Mucosa of descending colon (tissue), 3 donors: ENCODE measurements at regions not wholly inside any gene's neighbourhood (a gene's known extent, or its start where the extent isn't known, plus 50 kb on each side); places are given as distances from the start of the nearest gene placed in this dataset.
"Not testable (repeated sequence)": the region's sequence is repeated elsewhere in the genome, so short reads cannot be mapped to it uniquely, and the experiment has no call there.

Experiments
- ATAC-seq: fragments of 200-7000 bp; cut with Tn5 transposase; one replicate; pipeline ENCODE4 v1.9.1; 2020; ENCODE audit warnings: mild to moderate bottlenecking, moderate library complexity
- DNase-seq, 3 donors: peaks; one replicate each; pipeline ENCODE4 v3.0.0-alpha.2; 2020
- H3K36me3 ChIP-seq: fragments of 200-600 bp; one replicate; pipeline ENCODE4 v1.8.0; 2021; ENCODE audit warnings: low read depth, mild to moderate bottlenecking
- H3K4me1 ChIP-seq: fragments of 200-600 bp; one replicate; pipeline ENCODE4 v1.8.0; 2021; ENCODE audit warnings: low read depth, mild to moderate bottlenecking
- H3K4me3 ChIP-seq: fragments of 200-600 bp; one replicate; pipeline ENCODE4 v1.8.0; 2021; ENCODE audit warnings: mild to moderate bottlenecking
- H3K9me3 ChIP-seq: fragments of 200-600 bp; one replicate; pipeline ENCODE4 v1.8.0; 2021; ENCODE audit warnings: mild to moderate bottlenecking
- CTCF ChIP-seq: fragments of 200-600 bp; IDR thresholded peaks from one replicate; pipeline ENCODE4 v1.8.0; 2022; ENCODE audit warnings: antibody characterized with exemption, mild to moderate bottlenecking
- intact Hi-C, 2 donors: fragments of 100-400 bp; cut with DNase I in 1 of 2; cut with micrococcal nuclease in 1 of 2; formaldehyde crosslinking; loops; one replicate each; pipeline versions ENCODE4 v1.11.0 to v1.11.1; 2022; cut with DNase I, micrococcal nuclease
- donor health status: DM: no; HTN: no; CAD: no; lungs with moderate emphysema.
- donor health status: DM: no; HTN: no; CAD: no.
- donor health status: DM: no; HTN: yes; CAD: no.

- no peaks in the 10 kb centered on the region for H3K9me3 ChIP-seq
- H3K4me1 ChIP-seq = peaks cover 2% of the 10 kb centered on the region
- no peak overlapping the region for H3K4me3 ChIP-seq
- H3K36me3 ChIP-seq = no peaks in the 10 kb centered on the region
- no peak for DNase-seq
- ATAC-seq = no peak
- no peak for TF ChIP-seq CTCF
- intact Hi-C loops = loop anchor here in 1 of 2 donors (10.0 kb wide), 1 partner anchor 752 kb away; no protein-coding TSS in a partner anchor
Measured at GRCh38 chr10:117492504-117492903, 50.0 kb upstream of the EMX2 start.

GRCh38 chr10:117488004-117488403, 54.5 kb upstream of the EMX2 start:
- intact Hi-C loops = no loop called here
- peak in 1 of 3 donors; percentile 10 for DNase-seq
- no peaks in the 10 kb centered on the region for H3K9me3 ChIP-seq

GRCh38 chr10:117486606-117487005, 55.9 kb upstream of the EMX2 start:
- intact Hi-C loops = no loop called here
- Histone ChIP-seq H3K9me3 (no peaks in the 10 kb centered on the region), H3K4me1 (peaks cover 2% of the 10 kb centered on the region), H3K4me3 (no peak overlapping the region), H3K36me3 (no peaks in the 10 kb centered on the region)
- ATAC-seq (no peak), DNase-seq (no peak)
- TF ChIP-seq CTCF = no peak

More at GRCh38 chr10:117488004-117488403, 54.5 kb upstream of the EMX2 start:
- ATAC-seq = peak; percentile 67
- H3K4me1 ChIP-seq = peaks cover 2% of the 10 kb centered on the region
- H3K36me3 ChIP-seq = no peaks in the 10 kb centered on the region
- TF ChIP-seq CTCF = no peak
- no peak overlapping the region for H3K4me3 ChIP-seq

GRCh38 chr10:117483056-117483590, 59.4 kb upstream of the EMX2 start:
- no peaks in the 10 kb centered on the region for H3K4me1 ChIP-seq
- no peaks in the 10 kb centered on the region for H3K9me3 ChIP-seq
- no peak for TF ChIP-seq CTCF
- no peak overlapping the region for H3K4me3 ChIP-seq
- intact Hi-C loops = no loop called here
- DNase-seq (no peak), ATAC-seq (no peak)
- H3K36me3 ChIP-seq = no peaks in the 10 kb centered on the region

DNA sequence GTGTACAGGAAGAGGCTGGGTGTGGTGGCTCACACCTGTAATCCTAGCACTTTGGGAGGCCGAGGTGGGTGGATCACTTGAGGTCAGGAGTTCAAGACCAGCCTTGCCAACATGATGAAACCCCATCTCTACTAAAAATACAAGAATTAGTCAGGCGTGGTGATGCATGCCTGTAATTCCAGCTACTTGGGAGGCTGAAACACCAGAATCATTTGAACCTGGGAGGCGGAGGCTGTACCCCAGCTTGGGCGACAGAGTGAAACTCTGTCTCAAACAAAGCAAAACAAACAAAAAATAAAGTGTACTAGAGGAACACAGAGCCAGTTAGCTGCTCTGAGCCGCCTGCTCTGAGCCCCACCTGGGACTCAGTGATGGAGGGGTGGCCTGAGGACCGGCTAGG, 61.5 kb upstream of the EMX2 start:
- not testable (repeated sequence) for H3K4me1 ChIP-seq, H3K4me3 ChIP-seq

GRCh38 chr10:117480097-117480496, 62.4 kb upstream of the EMX2 start:
- intact Hi-C loops = no loop called here
- no peak for TF ChIP-seq CTCF
- Histone ChIP-seq H3K4me3 (no peak overlapping the region), H3K36me3 (no peaks in the 10 kb centered on the region), H3K9me3 (no peaks in the 10 kb centered on the region), H3K4me1 (no peaks in the 10 kb centered on the region)
- no peak for DNase-seq
- ATAC-seq = no peak

More for the DNA sequence above, 61.5 kb upstream of the EMX2 start:
- H3K9me3 ChIP-seq, H3K36me3 ChIP-seq, ATAC-seq, intact Hi-C loops, DNase-seq: not testable (repeated sequence)
